Hypothalamus (tissue), 51 donors: ENCODE measurements at regions not wholly inside any gene's neighbourhood (a gene's known extent, or its start where the extent isn't known, plus 50 kb on each side); places are given as distances from the start of the nearest gene placed in this dataset.
"Not testable (repeated sequence)": the region's sequence is repeated elsewhere in the genome, so short reads cannot be mapped to it uniquely, and the experiment has no call there.

ENCODE experiments used
- DNase-seq, 51 donors: peaks; one replicate each; lab custom pipeline; 2025; lab: John Stamatoyannopoulos, UW

- no peak for DNase-seq
Observed at GRCh38 chr6:86619428-86619827, 317.9 kb upstream of the HTR1E start.

GRCh38 chr6:86615299-86615698, 322.0 kb upstream of the HTR1E start:
- no peak for DNase-seq

GRCh38 chr6:86609549-86610388, 327.6 kb upstream of the HTR1E start:
- no peak for DNase-seq

GRCh38 chr6:86603364-86603763, 334.0 kb upstream of the HTR1E start:
- not testable (repeated sequence) for DNase-seq

GRCh38 chr6:86602093-86602492, 335.2 kb upstream of the HTR1E start:
- not testable (repeated sequence) for DNase-seq

- not testable (repeated sequence) for DNase-seq
Observed at GRCh38 chr6:86598969-86599368, 338.4 kb upstream of the HTR1E start.

- no peak for DNase-seq
Observed at GRCh38 chr6:86595641-86596040, 341.7 kb upstream of the HTR1E start.

GRCh38 chr6:86586195-86586594, 351.1 kb upstream of the HTR1E start:
- DNase-seq, result no peak

GRCh38 chr6:86581833-86582232, 355.5 kb upstream of the HTR1E start:
- no peak for DNase-seq

GRCh38 chr6:86563197-86563596, 374.1 kb upstream of the HTR1E start:
- DNase-seq, result no peak

- no peak for DNase-seq
Observed at GRCh38 chr6:86558318-86558717, 379.0 kb upstream of the HTR1E start.

- DNase-seq, result peak in 1 of 51 donors; percentile 26
Observed at GRCh38 chr6:86537292-86537861, 400.0 kb upstream of the HTR1E start.

GRCh38 chr6:86536121-86536520, 401.2 kb upstream of the HTR1E start:
- DNase-seq, result no peak

- no peak for DNase-seq
Observed at GRCh38 chr6:86535100-86535499, 402.2 kb upstream of the HTR1E start.

- no peak for DNase-seq
Observed at GRCh38 chr6:86529635-86530034, 407.7 kb upstream of the HTR1E start.

- no peak for DNase-seq
Observed at GRCh38 chr6:86526238-86526637, 411.1 kb upstream of the HTR1E start.

- no peak for DNase-seq
Observed at GRCh38 chr6:86516087-86516486, 421.2 kb upstream of the HTR1E start.

GRCh38 chr6:86511962-86512361, 425.4 kb upstream of the HTR1E start:
- no peak for DNase-seq

- DNase-seq, result no peak
Observed at GRCh38 chr6:86508230-86508629, 429.1 kb upstream of the HTR1E start.

- DNase-seq, result no peak
Observed at GRCh38 chr6:86502497-86502896, 434.8 kb upstream of the HTR1E start.

- DNase-seq, result no peak
Observed at GRCh38 chr6:86500035-86500434, 437.3 kb upstream of the HTR1E start.

- not testable (repeated sequence) for DNase-seq
Observed at GRCh38 chr6:86489042-86489441, 448.3 kb upstream of the HTR1E start.
